GM19023 (cell line): ENCODE measurements at regions not wholly inside any gene's neighbourhood (a gene's known extent, or its start where the extent isn't known, plus 50 kb on each side); places are given as distances from the start of the nearest gene placed in this dataset.
A peak's percentile ranks its signal among the peaks of the same experiment; 100 is the strongest.

Source experiments
- ATAC-seq: cut with Tn5 transposase; IDR thresholded peaks from one replicate; pipeline ENCODE4 v1.9.1; 2021; ENCODE audit warnings: mild to moderate bottlenecking, moderate library complexity; ENCODE audit not compliant: unreplicated experiment

DNA sequence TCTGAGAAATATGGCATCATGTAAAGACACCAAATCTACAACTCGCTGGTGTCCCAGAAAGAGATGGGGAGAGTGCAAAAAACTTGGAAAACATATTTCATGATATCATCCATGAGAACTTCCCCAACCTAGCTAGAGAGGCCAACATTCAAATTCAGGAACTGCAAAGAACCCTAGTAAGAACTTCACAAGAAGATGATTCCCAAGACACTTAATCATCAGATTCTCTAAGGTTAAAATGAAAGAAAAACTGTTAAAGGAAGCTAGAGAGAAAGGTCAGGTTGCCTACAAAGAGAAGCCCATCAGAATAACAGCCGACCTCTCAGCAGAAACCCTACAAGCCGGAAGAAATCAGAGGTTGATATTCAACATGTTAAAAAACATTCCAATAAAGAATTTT, 95.5 kb upstream of the PRLR start:
- no peak for ATAC-seq

GRCh38 chr5:35324679-35325078, 94.4 kb upstream of the PRLR start:
- no peak for ATAC-seq

DNA sequence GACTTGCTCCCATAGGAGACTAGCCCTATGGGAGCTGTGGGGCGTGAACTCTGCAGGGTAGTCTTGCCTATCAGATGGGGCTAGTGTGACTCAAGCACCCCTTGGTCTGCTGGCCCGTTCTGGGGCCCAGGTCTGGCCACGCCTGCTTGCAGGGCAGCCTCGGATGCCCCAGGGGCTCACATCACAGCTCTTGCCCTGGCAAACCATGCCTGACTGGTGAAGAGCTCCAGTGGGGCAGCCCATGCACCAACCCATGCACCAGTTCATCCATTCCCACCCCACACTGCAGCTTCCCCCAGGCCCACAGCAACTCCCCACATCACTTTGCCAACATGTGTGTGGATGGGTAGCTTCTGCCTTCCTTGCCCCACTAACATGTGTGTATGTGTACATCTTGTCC, 93.9 kb upstream of the PRLR start:
- no peak for ATAC-seq

- ATAC-seq = peak; percentile 10
Observed at GRCh38 chr5:35320029-35320428, 89.7 kb upstream of the PRLR start.

- peak; percentile 96 for ATAC-seq
Observed at GRCh38 chr5:35319333-35320002, 89.2 kb upstream of the PRLR start.

- ATAC-seq = no peak
Observed at GRCh38 chr5:35317586-35317985, 87.3 kb upstream of the PRLR start.

- no peak for ATAC-seq
Observed at GRCh38 chr5:35316611-35317274, 86.5 kb upstream of the PRLR start.

GRCh38 chr5:35313291-35313690, 83.0 kb upstream of the PRLR start:
- ATAC-seq = no peak

DNA sequence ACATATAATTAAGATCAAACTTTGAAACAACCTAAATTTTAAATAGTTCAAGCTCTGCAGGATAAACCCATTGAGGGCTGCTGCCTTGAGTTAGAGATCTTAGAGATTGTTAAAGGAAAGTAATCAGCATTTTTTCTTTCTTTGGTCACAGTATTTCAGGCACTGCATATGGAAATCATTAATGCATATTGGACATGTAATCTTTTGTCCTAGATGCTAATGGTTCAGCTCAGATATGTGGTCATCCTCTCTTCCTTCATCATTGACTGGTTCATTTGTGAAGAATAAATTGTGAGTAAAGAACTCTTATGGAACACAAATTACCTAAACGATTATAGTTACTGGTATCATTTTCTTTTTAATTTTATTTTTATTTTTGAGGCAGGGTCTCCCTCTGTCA, 82.0 kb upstream of the PRLR start:
- ATAC-seq = no peak

GRCh38 chr5:35309365-35310130, 79.3 kb upstream of the PRLR start:
- no peak for ATAC-seq

DNA sequence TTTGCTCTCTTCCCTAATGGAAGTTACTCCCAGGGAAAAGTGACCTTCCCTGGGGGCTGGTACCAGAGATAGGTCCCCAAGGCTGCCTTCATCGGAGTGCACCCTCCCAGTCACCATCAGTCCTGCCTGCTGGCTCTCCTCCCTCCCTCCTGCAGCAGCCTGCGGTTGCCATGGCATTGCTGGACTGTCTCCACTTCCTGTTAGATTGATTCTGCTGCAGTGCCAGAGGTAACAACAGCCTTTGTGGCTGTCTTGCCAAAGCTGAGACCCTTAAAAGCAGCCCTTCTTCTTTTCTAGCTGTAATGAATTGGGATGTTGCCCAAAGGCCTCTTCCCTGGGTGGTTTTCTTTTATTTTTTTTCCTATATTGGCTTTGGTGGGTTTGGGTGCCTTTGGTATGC, 78.1 kb upstream of the PRLR start:
- ATAC-seq = peak; percentile 69

DNA sequence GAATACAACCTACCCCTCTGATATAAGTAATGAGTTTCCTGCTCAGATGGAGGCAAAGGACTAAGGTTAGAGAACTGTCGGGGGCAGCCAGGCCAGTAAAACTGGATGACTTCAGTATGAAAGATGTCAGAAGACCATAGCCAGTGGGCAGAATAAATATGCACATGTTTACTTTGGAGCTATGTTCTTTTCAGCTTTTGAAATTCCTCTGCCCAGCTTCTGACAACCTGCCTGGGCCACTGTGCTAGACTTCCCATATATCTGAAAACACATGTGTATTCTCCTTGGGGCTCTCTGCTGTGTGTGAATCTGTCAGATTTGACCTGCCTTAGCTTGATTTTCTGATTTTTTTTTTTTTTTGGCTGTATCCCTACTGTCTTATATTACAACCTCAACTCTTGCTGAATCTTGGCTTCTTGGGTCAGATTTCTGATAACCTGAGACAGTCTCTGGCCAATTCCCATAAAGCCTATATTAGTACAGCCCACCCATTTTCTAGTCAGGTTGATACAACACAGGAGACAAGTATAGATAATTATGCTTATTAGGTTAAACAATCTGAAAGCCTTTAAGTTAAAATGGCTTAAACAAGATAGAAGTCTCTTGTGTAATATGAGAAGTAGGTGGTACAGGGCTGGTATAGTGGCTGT, 76.6 kb upstream of the PRLR start:
- no peak for ATAC-seq

- no peak for ATAC-seq
Observed at GRCh38 chr5:35305336-35306020, 75.2 kb upstream of the PRLR start.

- no peak for ATAC-seq
Observed at GRCh38 chr5:35304291-35304690, 74.0 kb upstream of the PRLR start.

GRCh38 chr5:35303152-35303551, 72.9 kb upstream of the PRLR start:
- no peak for ATAC-seq

GRCh38 chr5:35302544-35302943, 72.3 kb upstream of the PRLR start:
- peak; percentile 93 for ATAC-seq

- ATAC-seq = no peak
Observed at GRCh38 chr5:35297755-35298154, 67.5 kb upstream of the PRLR start.

- ATAC-seq = no peak
Observed at GRCh38 chr5:35294976-35295375, 64.7 kb upstream of the PRLR start.

DNA sequence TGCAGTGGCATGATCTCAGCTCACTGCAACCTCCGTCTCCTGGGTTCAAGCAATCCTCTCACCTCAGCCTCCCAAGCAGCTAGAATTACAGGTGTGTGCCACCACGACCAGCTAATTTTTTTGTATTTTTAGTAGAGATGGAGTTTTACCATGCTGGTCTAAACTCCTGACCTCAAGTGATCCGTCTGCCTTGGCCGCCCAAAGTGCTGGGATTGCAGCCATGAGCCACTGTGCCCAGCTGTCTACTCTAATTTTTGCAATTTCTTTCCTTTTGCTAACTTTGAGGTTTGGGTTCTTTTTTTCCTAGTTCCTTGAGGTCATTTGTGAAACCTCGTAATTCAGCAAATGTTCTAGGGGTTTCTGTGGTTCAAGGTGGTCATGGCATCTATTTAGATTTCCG, 63.7 kb upstream of the PRLR start:
- no peak for ATAC-seq

DNA sequence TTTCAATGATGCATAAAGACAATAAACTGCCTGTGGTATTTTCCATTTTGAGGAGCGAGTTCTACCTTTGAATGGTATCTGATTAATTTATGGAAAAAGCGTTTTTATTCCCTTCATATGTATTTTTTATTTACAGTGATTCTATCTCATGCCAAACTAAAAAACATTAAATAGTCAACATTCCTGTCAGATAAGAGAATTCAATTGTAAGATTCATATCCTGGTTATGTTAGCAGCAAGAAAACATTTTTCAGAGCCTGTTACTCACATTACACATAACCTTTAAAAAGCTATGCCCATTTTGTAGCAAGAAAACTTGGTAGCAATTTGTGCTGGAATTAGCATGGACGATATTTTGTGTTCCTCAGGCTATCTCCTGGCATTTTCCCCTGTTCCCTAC, 55.1 kb upstream of the PRLR start:
- ATAC-seq = no peak

- ATAC-seq = no peak
Observed at GRCh38 chr5:35285011-35285410, 54.7 kb upstream of the PRLR start.
